Activated CD8-positive, alpha-beta memory T cell treated with anti-CD3 and anti-CD28 coated beads, Interleukin-2, amount 50 U/mL, for 24 hours (primary cell): ENCODE measurements at regions not wholly inside any gene's neighbourhood (a gene's known extent, or its start where the extent isn't known, plus 50 kb on each side); places are given as distances from the start of the nearest gene placed in this dataset.

Source experiments
- DNase-seq: peaks from one replicate; pipeline ENCODE4 v3.0.0-alpha.2; 2020; ENCODE audit errors: extremely low read depth

DNA sequence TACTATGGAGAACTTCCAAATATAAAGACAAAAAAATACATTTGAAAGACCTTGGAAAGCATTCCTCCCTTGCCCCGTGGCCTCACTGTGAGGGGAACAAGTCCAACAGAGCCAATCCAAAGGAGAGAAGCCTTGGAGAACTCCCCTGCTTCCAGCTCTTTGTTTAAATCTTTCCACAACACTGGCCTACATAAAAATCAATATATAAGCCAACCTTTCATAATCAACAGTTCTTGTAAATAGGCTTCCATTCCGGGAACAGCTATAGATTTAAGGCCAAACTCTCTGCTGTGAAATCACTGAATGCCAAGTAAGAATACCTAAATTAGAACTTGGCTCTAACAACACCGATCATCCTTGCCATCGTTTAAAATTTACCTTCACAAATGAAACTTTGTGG is 242.1 kb downstream of the HACE1 start:
- no peak for DNase-seq

DNA sequence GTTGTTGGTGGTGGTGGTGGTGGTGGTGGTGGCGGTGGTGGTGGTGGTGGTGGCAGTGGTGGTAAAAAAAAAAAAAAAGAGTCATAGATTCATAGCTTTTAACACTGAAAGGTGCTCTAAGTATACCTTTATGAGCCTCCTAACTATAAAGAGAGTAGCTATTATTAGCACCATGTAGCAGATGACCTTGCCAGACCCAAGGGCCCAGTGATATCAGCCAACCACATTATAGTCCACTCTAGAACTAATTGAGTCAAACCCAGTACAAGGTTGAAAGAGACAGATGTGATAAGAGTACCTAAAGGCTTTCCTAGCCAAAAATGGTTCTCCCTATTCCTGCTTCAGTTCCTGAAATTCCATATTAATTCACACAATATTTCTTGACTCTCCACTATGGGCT is 245.3 kb downstream of the HACE1 start:
- no peak for DNase-seq

DNA sequence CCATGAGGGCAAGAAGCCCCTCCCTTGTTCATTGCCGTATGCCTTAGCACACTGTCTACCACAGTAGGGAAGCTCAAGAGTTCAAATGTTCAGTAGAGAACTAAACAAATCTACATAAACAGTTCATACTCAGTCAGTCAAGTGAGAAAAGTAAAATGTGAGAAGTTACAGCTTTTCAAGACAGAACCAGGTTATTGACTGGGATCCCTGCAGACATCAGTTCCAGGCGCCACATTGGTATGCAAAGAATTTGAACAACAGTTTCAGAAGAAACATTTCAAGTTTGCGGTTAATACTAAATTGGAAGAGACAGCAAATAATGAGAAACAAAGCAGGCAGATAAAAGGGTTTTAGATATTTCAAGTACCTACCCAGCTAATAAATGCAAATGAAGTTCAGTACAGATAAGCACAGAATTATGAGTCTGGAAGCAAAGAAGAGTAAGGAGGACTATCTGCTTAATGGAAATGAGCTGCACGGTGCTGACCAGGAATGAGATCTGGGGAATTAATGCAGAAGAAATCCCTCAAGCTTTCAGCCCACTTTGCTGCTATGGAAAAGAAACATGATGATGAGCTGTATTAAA is 246.2 kb downstream of the HACE1 start:
- no peak for DNase-seq

DNA sequence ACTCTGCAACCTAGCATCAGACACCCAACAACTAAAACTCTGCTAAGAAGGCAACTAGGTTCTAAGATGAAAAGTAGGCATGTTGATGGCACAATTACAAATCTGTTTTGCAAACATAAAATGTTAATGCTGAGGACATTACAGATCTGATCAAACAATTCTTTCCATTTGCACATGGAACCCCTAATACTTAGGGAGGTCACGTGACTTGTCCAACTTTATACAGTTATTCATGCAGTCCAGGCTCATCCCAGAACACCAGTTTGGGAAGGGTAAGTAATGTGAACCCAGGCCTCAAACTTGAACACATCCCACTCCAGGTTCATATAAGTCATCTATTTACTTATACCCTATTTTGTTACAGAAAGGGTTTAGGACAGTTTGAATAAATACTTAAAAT is 247.2 kb downstream of the HACE1 start:
- no peak for DNase-seq

DNA sequence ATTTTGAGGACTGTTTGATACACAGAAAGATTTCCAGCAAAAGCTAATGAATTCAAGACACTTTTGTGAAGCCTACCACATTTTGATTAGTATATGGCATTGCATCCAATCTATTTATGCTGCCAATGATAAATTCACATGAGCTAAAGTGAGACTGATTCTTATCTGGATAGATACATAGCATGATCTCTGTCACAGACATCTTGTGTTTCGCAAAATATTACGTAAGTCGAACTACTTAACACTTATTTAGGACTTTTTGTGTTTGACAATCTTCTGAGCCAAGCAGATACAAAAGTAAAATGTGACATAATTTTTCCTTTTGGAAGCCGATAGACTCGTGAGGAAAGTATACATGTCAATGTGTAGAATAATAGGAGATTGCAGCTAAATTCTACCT is 251.6 kb downstream of the HACE1 start:
- DNase-seq: no peak

DNA sequence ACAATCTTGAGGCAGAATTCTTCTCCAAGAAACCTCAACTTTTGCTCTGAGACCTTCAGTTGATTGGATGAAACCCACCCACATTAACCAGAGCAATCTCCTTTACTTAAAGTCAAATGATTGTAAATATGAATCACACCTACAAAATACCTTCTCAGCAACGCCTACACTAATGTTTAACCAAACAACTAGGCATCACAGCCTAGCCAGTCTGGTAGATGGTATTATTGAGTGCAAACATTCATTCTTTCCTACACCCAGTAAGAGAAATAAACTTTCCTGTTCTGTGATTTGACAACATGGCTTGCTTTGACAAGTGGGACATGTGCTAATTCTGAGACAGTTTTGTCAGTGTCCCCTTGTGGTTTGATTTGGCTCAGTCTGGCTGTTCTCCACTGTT is 252.2 kb downstream of the HACE1 start:
- no peak for DNase-seq

DNA sequence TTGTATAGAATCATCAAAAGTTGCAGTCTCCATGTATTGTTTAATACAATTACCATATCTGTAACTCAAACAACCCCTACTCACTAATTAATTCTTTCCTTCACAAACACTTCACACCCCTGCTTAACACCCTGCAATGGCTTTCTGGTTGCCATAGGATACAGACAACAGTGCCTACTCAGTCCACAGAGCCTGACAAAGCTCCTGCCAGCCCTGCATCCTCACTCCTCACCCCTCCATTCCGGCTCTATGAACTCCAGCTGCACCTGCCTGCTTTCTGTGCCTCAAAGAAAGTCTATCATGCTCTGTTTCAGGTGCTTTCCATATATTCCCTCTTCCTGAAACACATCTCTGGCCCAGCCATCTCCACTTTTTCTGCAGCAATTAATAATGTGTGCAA is 253.4 kb downstream of the HACE1 start:
- no peak for DNase-seq

DNA sequence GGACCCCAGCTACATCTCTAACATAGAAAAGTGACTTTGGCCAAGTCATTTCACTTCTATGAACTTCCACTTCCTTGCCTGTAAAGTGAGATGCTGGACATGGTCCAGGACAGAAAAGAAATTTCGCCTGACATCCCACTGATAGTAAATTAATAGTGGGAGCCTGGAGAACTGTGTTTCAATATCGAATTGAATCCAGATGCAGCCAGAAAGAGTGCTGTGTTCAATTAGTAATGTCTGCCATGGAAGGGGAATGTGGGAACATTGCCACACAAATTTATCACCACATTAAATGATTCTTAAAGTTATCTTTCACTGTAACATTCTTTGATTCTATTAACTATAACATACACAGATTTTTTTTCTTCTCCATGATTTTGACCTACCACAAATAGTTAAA is 255.0 kb downstream of the HACE1 start:
- no peak for DNase-seq

DNA sequence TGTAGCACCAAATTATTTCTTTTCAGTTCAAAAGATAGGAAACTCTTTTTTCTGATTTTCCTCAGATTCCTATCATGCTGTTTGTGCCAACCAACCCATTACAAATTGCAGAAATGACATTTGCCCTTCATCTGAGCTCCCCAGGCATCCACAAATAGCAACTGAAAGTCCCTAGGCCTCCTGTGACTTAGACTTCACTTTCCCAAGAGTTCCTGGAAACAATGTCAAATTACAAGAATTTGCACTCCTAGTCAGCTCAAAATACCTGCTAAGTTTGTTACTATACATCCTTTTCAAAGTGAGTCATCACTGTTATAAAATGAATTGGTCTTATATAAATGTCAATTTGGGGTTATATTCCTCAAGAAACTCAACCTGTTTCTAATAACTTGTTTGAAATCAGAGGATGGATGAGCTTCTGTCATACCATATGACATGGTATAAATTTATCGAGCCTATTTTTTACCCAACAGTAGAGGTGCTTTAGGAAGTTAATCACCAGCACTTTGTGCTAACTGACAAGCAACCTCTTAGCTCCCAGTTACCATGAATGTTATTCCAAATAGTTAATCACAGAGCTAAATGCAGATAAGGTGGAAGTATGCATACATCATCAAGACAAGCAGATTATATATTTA is 256.5 kb downstream of the HACE1 start:
- DNase-seq: no peak

DNA sequence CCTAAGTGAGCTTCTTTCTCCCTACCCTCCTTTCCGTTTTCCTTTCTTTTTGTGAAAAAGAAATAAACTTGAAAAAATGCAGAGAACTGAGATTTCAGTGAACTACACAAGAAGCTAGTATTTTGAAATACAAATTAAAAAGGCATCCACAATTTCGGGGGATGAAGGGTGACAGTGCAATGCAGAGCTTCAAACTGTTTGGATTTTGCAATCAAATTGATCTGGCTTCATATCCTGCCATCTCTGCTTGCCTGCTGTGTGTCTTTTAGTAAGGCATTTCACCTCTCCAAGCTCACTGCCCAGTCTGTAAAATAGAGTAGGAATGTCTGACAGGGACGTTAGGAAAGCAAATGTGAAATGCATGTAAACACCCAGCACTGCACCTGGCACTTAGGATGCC is 258.0 kb downstream of the HACE1 start:
- DNase-seq: no peak

DNA sequence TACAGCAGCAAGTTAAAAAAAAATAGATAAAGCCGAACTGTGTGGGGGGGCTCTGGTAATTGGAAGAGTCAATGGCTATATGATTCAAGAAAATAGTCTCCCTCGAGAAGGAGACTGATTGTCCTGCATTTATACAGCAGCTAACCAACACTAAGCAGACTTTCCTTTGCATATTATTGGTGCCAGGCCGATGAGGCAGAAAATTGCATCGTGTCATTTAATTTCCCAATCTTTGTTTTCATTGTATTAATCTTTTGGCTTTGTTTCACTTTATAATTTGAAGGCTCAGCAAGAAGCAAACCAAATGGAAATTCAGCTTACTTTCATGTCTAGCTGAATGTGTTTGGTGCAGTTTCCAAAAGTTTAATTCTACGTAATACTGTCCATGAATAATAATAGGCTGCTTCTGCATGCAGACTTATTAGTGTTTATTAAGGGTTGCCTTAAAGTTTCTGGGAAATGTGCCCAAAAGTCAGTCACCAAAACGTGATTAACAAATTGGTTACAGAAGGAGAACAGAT is 258.5 kb downstream of the HACE1 start:
- no peak for DNase-seq

DNA sequence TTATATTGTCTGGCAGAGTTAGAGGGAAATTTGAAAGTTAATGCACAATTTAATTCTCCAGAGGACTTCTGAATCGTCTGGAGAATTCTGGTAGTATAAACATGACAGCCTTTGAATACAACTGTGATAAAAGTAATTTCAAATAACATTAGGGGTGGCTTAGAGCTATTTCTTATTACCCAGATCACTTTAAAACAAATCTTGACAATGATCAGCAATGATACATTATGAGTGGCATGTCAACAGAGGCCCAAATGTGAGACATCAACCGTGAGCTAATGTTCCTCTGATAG is 259.1 kb downstream of the HACE1 start:
- DNase-seq: no peak

DNA sequence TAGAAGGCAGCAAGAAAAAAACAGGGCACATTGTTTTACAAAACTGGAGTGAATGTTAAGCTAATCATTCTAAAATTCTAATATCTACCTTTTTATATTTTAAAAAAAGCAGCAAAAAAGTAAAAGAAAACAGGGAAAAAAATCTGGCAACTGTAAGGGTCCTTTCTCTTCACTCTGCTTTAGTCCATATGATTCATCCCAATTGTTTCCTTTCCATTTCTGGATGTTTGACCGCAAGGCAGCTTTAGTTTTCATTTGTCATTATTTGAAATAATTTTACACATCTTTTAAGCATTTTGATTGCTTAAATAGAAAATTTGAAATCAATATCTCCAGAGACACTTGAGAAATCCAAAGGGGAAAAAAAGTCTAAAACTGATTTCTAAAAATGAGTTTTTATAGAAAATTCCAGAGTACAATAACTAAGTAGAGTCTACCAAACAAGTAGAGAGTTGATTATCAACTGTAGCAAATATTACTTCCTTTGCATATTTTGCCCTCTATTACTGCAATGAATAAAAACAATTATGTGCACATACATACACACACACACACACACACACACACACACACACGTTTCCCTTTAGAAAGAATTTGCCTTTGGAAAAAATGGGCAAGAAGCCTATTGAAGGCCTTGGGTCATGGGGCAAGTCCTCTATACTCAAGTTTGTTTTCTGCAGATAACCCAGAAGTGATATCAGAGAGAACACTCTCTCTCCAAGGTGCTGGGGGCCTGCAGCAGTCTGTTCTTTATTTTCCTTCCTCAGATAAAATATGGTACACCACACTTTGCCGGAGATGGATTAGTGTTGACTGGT is 259.7 kb downstream of the HACE1 start:
- DNase-seq: no peak

DNA sequence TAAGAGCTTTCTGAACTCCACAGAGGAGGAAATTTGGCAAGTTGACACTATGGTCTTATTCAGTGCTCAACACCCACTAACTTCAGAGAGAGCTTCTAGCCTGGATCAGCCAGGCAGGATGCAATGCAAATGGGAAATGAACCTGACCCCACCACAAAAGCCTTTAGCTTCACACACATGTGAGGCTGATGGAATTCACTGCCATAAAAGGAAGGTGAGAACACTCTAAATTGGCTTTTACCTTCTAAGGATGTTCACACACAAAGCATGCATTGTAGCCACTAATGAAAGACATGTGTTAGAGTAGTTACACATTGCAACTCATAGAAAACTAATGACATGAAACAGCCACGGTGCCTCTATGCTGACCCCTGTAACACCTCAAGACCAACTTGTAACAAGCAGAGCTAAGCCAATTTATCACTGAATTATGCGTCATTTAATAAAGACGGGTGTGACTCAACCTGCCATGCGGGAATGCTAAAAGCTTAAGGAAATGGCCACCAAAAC is 262.1 kb downstream of the HACE1 start:
- DNase-seq: no peak

DNA sequence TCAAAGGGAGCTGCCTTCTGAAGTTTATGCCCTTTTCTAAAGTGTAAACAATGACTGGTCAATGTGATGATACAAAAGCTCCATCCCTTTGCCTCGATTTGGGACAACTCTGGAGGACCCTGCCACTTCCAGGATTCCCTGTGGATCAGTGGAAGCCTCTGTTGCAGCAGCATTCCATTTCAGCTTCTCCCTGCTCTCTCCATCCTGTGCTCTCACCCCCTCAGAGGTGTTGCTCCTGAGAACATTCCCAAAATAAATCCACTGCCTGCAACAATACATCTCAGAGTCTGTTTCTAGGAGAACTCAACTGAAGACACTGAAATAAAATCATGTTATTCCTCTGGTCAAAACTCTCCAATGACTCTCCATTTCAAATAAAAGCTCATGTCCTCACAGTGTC is 263.6 kb downstream of the HACE1 start:
- DNase-seq: no peak

DNA sequence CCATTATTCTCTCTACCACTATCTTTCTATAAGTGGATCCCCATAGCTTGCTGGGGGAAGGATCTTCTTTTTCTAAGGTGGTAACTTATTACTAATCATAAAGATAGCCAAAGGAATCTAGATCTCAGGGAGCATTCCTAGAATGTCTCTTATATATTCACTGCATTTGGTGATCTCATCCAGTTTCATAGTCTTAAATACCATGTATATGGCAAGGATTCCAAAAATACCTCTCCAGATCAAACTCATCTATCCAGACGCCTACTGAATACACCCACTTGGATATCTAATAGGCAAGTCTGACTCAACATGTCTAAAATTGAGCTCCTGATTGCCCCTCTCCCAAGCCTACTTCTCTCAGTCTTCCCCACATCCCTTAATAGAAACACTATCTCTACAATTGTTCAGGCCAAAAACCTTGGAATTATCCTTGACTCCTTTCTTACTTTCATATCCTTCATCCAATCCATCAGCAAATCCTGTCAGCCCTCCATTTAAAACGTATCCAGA is 264.4 kb downstream of the HACE1 start:
- no peak for DNase-seq

DNA sequence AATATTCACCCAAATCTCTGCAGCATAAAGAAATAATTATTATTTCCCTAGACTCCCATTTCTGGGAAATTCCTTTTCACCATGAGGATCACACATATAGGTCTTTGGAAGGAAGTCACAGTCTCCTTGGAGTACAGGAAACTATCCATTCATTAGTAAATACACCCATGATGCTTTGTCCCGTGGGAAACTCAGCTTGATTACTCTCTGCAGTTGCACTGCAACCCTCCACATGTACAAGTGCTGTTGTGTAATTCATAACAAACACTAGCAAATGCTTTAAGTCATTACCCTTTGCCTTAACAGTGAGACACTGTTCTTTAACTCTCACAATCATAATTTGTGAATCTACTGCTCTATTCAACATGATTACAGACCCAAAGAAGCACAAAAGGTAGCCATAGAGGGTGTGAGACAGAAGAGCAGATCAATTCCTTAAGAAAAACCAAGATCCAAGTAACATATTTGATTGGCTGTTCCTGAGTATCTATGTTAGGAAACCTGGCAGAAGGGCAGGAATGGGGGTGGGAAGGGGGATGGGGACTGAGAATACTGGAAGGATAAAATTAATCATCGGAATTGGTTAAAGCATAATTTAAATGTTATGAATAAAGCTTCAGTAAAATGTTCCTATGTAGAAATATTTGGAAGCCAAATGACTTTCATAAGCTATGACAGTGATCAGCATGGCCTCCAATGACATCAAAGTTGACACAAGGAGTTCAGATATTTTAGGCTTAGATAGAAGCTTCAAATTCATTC is 268.0 kb downstream of the HACE1 start:
- no peak for DNase-seq

DNA sequence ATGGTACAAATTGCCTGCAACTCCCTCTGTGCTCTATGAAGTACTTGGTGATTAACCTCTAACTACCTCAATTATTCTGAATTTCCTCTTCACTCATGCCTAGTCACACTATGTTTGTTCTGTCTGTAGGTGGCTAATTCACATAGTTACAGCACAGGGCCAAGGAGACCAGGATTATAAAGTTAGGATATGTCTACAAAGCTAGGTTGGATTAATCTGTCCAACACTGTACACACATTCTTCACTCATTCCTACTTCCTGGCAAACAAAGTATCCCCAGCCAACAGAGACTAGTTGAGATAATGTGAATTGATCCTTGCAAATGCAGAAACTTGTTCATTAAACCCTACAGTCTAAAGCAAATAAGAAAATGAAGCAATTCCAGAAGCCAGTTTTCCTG is 269.8 kb downstream of the HACE1 start:
- DNase-seq: no peak

DNA sequence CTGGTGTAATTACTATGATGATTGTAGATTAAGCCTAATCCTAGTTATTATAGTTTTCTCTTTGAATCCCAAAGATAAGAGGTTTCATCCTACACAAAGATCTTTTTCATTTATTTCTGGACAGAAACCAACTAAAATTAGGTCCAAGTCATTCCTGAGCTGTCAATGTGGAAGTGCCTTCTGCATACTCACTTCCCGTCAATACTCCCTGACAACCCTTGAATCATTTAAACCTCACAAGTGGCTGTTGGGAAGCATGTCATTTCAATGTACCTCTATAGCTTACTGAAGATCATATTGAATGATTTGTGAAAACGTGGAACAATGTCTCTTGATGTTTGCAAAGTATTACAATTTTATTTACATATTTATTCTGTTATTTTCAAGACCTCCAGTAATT is 274.1 kb downstream of the HACE1 start:
- DNase-seq: no peak

DNA sequence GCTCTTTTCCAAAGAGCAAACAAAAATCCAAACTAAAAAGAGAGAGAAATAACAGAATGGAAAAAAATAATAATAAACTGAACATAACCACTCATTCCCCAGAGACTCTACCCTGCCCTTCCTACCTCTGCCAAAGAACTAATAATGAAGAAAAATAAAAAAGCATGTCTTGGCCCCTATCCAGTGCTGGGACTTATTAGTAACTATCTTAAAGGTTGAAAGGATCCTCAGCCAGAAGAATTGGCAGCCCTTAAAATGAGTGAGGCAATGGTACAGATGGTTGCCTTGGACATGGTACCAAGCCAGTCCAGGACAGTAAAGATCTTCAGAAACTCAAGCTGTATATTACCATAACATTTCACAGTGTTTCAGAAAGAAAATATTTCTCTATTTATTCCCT is 279.3 kb downstream of the HACE1 start:
- DNase-seq: no peak

DNA sequence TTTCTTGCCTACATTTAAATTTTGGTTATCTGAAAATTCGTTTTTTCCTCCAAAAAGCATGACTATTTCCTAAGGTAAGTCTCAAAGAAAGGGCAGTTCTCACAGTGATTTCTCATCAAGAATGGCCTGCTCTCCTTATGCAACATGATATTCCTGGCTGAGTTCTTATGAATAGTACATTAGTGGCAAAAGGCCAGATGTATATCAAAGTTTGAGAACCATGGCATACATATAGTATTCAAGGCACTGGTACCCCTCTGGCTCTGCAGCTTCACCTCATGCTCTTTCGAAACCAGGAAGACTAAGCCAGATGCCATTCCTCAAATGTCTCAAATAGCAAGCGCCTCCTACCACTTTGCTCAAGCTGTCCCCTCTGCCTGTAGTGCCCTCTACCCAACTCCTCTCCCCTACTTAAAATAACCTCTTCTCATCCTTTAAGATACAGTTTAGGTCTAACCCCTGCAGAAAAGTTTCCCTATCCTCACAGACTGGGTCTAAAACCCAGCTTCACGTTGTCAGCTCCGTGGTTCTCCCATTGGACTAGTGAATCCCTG is 280.3 kb downstream of the HACE1 start:
- DNase-seq: no peak

DNA sequence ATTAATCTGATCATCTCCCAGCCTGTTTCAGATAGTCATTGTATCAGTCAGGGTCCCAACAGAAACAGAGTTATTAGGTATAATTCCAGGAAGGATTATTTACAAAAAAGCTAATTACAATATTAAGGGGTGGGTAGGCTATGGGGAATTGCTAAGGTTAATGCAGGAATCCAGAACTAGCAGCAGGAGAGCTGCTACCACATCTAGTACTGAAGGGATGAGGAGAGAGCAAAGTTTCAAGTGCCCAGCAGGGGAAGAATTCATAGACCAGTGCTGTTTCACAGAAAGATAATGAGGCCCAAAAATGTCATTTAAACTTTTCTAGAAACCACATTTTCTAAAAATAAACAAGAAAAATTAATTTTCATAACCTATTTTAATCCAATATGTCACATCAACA is 284.2 kb downstream of the HACE1 start:
- DNase-seq: no peak
